ENCODE measurements at regions not wholly inside any gene's neighbourhood (a gene's known extent, or its start where the extent isn't known, plus 50 kb on each side); places are given as distances from the start of the nearest gene placed in this dataset.
A peak's percentile ranks its signal among the peaks of the same experiment; 100 is the strongest.

DNA sequence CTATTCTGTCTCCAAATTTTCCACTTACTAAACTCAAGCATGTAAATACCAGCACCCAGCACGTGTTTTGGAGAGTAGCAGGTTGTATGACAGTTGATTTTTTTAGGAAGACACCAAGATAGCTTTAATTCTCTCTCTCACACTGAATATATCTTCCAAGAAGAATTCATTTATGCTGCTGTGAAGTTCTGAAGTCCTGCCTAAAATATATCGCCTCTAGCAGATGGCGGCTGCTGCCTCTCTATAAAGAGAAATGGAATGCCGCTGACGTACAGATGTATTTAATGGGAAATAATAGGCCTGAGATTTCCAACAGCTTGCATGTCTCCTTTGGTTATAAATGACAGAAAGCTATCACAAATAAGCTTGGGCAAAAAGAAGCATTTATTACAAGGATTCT is 74.7 kb downstream of the PFDN4 start:
- Histone ChIP-seq H2BK12ac (ENCODE audit: low read length) (no peak overlapping the region), H2BK120ac (ENCODE audit: low read depth, low read length) (no peak overlapping the region), H2AK5ac (ENCODE audit: low read depth, low read length) (no peak overlapping the region), H3K4me2 (ENCODE audit: insufficient read depth, low read length, poor library complexity, severe bottlenecking) (no peak overlapping the region), H2BK15ac (ENCODE audit: low read length) (no peak overlapping the region), H3K18ac (ENCODE audit: low read length) (no peak overlapping the region), H4K8ac (ENCODE audit: low read depth, low read length) (no peak overlapping the region), H3K9ac (ENCODE audit: low read depth, low read length, poor library complexity) (no peak overlapping the region), H3K4me3 (ENCODE audit: low read length in 2 of 2) (no peak overlapping the region), H3K36me3 (replicated peaks in 1 of 2; ENCODE audit: control insufficient read depth in 2 of 2, insufficient read depth in 2 of 2, low read length in 2 of 2) (no peaks in the 10 kb centered on the region), H2BK5ac (ENCODE audit: low read length) (no peak overlapping the region), H3K27ac (replicated peaks; ENCODE audit: low read length) (no peak overlapping the region), H3K79me1 (ENCODE audit: low read depth, low read length) (no peaks in the 10 kb centered on the region), H2AFZ (ENCODE audit: low read length) (no peak overlapping the region), H3K27me3 (ENCODE audit: control insufficient read depth in 3 of 3, insufficient read depth in 3 of 3, low read depth in 1 of 3, low read length in 3 of 3) (no peaks in the 10 kb centered on the region), H3K4ac (ENCODE audit: low read length) (no peak overlapping the region), H4K91ac (ENCODE audit: low read depth, low read length, poor library complexity) (no peak overlapping the region), H3K9me3 (replicated peaks in 1 of 2; ENCODE audit: control insufficient read depth in 2 of 2, insufficient read depth in 1 of 2, low read depth in 1 of 2, low read length in 2 of 2) (no peaks in the 10 kb centered on the region), H3K23ac (ENCODE audit: low read depth, low read length, poor library complexity) (no peak overlapping the region), H3K14ac (ENCODE audit: low read length) (no peak overlapping the region), H3K4me1 (ENCODE audit: control insufficient read depth in 2 of 2, insufficient read depth in 1 of 2, low read depth in 1 of 2, low read length in 2 of 2) (no peaks in the 10 kb centered on the region)
- no CpG with 5 or more reads among the region's 5 CpGs for WGBS, 2 donors (ENCODE audit: extremely low coverage in 2 of 2, insufficient read length in 2 of 2, insufficient replicate concordance in 1 of 2)
- no peak for DNase-seq (ENCODE audit: low spot score)

DNA sequence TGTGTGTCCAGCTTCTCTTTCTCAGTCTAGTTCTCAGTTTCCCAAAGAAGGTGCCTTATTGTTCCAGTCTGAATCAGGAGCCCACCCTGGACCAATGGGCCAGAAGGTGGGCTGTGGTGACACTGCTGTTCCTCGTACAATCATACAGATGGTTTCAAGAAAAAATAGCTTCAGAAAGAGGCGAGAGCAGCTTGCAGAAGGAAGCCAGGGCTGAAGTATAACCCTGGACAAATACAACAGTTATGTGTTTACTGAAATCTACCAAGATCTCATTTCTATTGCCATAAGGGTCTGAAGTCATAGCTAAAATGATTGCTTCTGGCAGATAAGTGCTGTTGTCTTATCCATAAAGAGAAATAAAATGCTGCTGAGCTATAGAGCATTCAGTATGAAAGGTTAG is 75.4 kb downstream of the PFDN4 start:
- Histone ChIP-seq H2AK5ac (ENCODE audit: low read depth, low read length) (no peak overlapping the region), H3K9me3 (replicated peaks in 1 of 2; ENCODE audit: control insufficient read depth in 2 of 2, insufficient read depth in 1 of 2, low read depth in 1 of 2, low read length in 2 of 2) (no peaks in the 10 kb centered on the region), H3K14ac (ENCODE audit: low read length) (no peak overlapping the region), H3K79me1 (ENCODE audit: low read depth, low read length) (no peaks in the 10 kb centered on the region), H3K23ac (ENCODE audit: low read depth, low read length, poor library complexity) (no peak overlapping the region), H2BK15ac (ENCODE audit: low read length) (no peak overlapping the region), H3K9ac (ENCODE audit: low read depth, low read length, poor library complexity) (no peak overlapping the region), H3K18ac (ENCODE audit: low read length) (no peak overlapping the region), H3K27ac (replicated peaks; ENCODE audit: low read length) (no peak overlapping the region), H2AFZ (ENCODE audit: low read length) (no peak overlapping the region), H2BK120ac (ENCODE audit: low read depth, low read length) (no peak overlapping the region), H3K4me1 (ENCODE audit: control insufficient read depth in 2 of 2, insufficient read depth in 1 of 2, low read depth in 1 of 2, low read length in 2 of 2) (no peaks in the 10 kb centered on the region), H4K8ac (ENCODE audit: low read depth, low read length) (no peak overlapping the region), H3K36me3 (replicated peaks in 1 of 2; ENCODE audit: control insufficient read depth in 2 of 2, insufficient read depth in 2 of 2, low read length in 2 of 2) (no peaks in the 10 kb centered on the region), H4K91ac (ENCODE audit: low read depth, low read length, poor library complexity) (no peak overlapping the region), H2BK5ac (ENCODE audit: low read length) (no peak overlapping the region), H3K4me3 (ENCODE audit: low read length in 2 of 2) (no peak overlapping the region), H3K27me3 (ENCODE audit: control insufficient read depth in 3 of 3, insufficient read depth in 3 of 3, low read depth in 1 of 3, low read length in 3 of 3) (no peaks in the 10 kb centered on the region), H2BK12ac (ENCODE audit: low read length) (no peak overlapping the region), H3K4ac (ENCODE audit: low read length) (no peak overlapping the region), H3K4me2 (ENCODE audit: insufficient read depth, low read length, poor library complexity, severe bottlenecking) (no peak overlapping the region)
- DNase-seq (ENCODE audit: low spot score), result no peak
- no CpG with 5 or more reads among the region's 2 CpGs for WGBS, 2 donors (ENCODE audit: extremely low coverage in 2 of 2, insufficient read length in 2 of 2, insufficient replicate concordance in 1 of 2)

DNA sequence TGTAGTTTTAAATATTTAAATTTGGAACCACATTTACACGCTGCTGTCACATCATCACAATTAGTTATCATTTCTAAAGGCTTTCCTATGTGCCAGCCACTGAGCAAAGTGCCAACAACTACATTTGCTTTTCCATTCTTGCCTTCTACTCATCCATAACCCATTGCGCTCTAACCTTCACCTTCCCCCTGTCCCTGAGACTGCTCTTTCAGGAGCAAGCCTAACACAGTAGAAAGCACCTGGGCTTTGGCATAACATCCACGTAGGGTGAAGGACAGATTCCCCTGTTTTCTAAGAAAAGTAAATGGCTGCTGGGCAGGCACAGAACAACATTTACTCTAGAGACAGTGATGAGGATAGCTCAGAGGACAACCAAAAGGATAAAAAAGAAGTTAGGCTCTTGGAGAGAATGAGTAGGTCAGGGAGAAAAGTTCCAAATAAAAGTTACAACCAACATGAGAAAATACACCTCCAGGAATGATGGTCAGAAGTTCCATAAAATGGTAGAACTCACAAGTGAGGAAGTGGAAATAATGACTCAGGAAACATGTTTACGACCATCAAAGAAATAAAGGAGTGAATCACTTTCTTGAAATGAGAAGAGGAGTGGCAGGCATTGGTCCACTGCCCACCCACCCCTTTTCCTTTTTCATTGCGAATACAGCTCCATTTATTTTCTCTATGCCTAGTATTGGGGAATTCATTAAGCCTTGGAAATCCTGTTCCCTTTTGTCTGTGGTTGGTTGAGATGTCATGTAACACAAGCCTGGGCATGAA is 77.2 kb downstream of the PFDN4 start:
- Histone ChIP-seq H4K91ac (ENCODE audit: low read depth, low read length, poor library complexity) (no peak overlapping the region), H3K9ac (ENCODE audit: low read depth, low read length, poor library complexity) (no peak overlapping the region), H3K18ac (ENCODE audit: low read length) (no peak overlapping the region)

DNA sequence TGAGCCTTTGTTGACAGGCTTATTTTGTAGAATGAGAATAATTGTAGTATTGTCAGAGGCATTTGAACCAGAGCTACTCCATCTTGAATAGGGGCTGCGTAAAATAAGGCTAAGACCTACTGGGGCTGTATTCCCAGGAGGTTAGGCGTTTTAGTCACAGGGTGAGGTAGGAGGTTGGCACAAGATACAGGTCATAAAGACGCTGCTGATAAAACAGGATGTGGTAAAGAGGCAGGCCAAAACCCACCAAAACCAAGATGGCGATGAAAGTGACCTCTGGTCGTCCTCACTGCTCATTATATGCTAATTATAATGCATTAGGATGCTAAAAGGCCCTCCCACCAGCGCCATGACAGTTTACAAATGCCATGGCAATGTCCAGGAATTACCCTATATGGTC is 82.7 kb downstream of the PFDN4 start:
- H3K9me3 ChIP-seq (replicated peaks in 1 of 2; ENCODE audit: control insufficient read depth in 2 of 2, insufficient read depth in 1 of 2, low read depth in 1 of 2, low read length in 2 of 2), result no peaks in the 10 kb centered on the region
- H3K27me3 ChIP-seq (ENCODE audit: control insufficient read depth in 3 of 3, insufficient read depth in 3 of 3, low read depth in 1 of 3, low read length in 3 of 3), result no peaks in the 10 kb centered on the region
- no peaks in the 10 kb centered on the region for H3K79me1 ChIP-seq (ENCODE audit: low read depth, low read length)
- no peak overlapping the region for H4K8ac ChIP-seq (ENCODE audit: low read depth, low read length)
- no peak overlapping the region for H3K9ac ChIP-seq (ENCODE audit: low read depth, low read length, poor library complexity)
- DNase-seq (ENCODE audit: low spot score), result no peak
- H2BK15ac ChIP-seq (ENCODE audit: low read length), result no peak overlapping the region
- H3K36me3 ChIP-seq (replicated peaks in 1 of 2; ENCODE audit: control insufficient read depth in 2 of 2, insufficient read depth in 2 of 2, low read length in 2 of 2), result no peaks in the 10 kb centered on the region
- H2AK5ac ChIP-seq (ENCODE audit: low read depth, low read length), result no peak overlapping the region
- no peak overlapping the region for H2BK120ac ChIP-seq (ENCODE audit: low read depth, low read length)
- no peak overlapping the region for H4K91ac ChIP-seq (ENCODE audit: low read depth, low read length, poor library complexity)
- H3K27ac ChIP-seq (replicated peaks; ENCODE audit: low read length), result no peak overlapping the region
- H3K4me2 ChIP-seq (ENCODE audit: insufficient read depth, low read length, poor library complexity, severe bottlenecking), result no peak overlapping the region
- H3K23ac ChIP-seq (ENCODE audit: low read depth, low read length, poor library complexity), result no peak overlapping the region
- H2BK12ac ChIP-seq (ENCODE audit: low read length), result no peak overlapping the region
- no peak overlapping the region for H3K4me3 ChIP-seq (ENCODE audit: low read length in 2 of 2)
- no peak overlapping the region for H2BK5ac ChIP-seq (ENCODE audit: low read length)
- WGBS, 2 donors (ENCODE audit: extremely low coverage in 2 of 2, insufficient read length in 2 of 2, insufficient replicate concordance in 1 of 2), result no CpG with 5 or more reads among the region's 6 CpGs
- H3K18ac ChIP-seq (ENCODE audit: low read length), result no peak overlapping the region
- no peak overlapping the region for H2AFZ ChIP-seq (ENCODE audit: low read length)
- H3K4ac ChIP-seq (ENCODE audit: low read length), result no peak overlapping the region
- no peak overlapping the region for H3K14ac ChIP-seq (ENCODE audit: low read length)
- peaks cover 0 to 3% of the 10 kb centered on the region in 2 donors for H3K4me1 ChIP-seq (ENCODE audit: control insufficient read depth in 2 of 2, insufficient read depth in 1 of 2, low read depth in 1 of 2, low read length in 2 of 2)

More for the DNA sequence above, 77.2 kb downstream of the PFDN4 start:
- Histone ChIP-seq H2AK5ac (ENCODE audit: low read depth, low read length) (no peak overlapping the region), H3K4me2 (ENCODE audit: insufficient read depth, low read length, poor library complexity, severe bottlenecking) (no peak overlapping the region), H2AFZ (ENCODE audit: low read length) (peak overlapping the region; percentile 16), H3K4me3 (ENCODE audit: low read length in 2 of 2) (no peak overlapping the region), H2BK12ac (ENCODE audit: low read length) (no peak overlapping the region), H3K36me3 (replicated peaks in 1 of 2; ENCODE audit: control insufficient read depth in 2 of 2, insufficient read depth in 2 of 2, low read length in 2 of 2) (no peaks in the 10 kb centered on the region), H3K14ac (ENCODE audit: low read length) (no peak overlapping the region), H4K8ac (ENCODE audit: low read depth, low read length) (no peak overlapping the region), H3K23ac (ENCODE audit: low read depth, low read length, poor library complexity) (no peak overlapping the region), H3K27ac (replicated peaks; ENCODE audit: low read length) (no peak overlapping the region), H2BK120ac (ENCODE audit: low read depth, low read length) (no peak overlapping the region), H3K4ac (ENCODE audit: low read length) (no peak overlapping the region), H3K27me3 (ENCODE audit: control insufficient read depth in 3 of 3, insufficient read depth in 3 of 3, low read depth in 1 of 3, low read length in 3 of 3) (no peaks in the 10 kb centered on the region), H2BK5ac (ENCODE audit: low read length) (no peak overlapping the region), H3K9me3 (replicated peaks in 1 of 2; ENCODE audit: control insufficient read depth in 2 of 2, insufficient read depth in 1 of 2, low read depth in 1 of 2, low read length in 2 of 2) (no peaks in the 10 kb centered on the region), H3K4me1 (ENCODE audit: control insufficient read depth in 2 of 2, insufficient read depth in 1 of 2, low read depth in 1 of 2, low read length in 2 of 2) (no peaks in the 10 kb centered on the region), H2BK15ac (ENCODE audit: low read length) (no peak overlapping the region), H3K79me1 (ENCODE audit: low read depth, low read length) (no peaks in the 10 kb centered on the region)
- WGBS, 2 donors (ENCODE audit: extremely low coverage in 2 of 2, insufficient read length in 2 of 2, insufficient replicate concordance in 1 of 2), result no CpG with 5 or more reads among the region's 5 CpGs
- DNase-seq (ENCODE audit: low spot score), result no peak

All from neuronal stem cell (in vitro differentiated cells).